HEK293 (cell line): ENCODE measurements at regions not wholly inside any gene's neighbourhood (a gene's known extent, or its start where the extent isn't known, plus 50 kb on each side); places are given as distances from the start of the nearest gene placed in this dataset.

Experiments
- CTCF ChIA-PET: fragments of 350-600 bp; formaldehyde crosslinking; extraction: SDS; loops from one replicate; lab custom pipeline; 2021; ENCODE audit warnings: antibody characterized with exemption; lab: Yijun Ruan, JAX
- POLR2A ChIA-PET: fragments of 300-600 bp; formaldehyde crosslinking; extraction: SDS; loops from one replicate; lab custom pipeline; 2020; ENCODE audit warnings: antibody characterized with exemption, inconsistent platforms; lab: Yijun Ruan, JAX
- H3K27ac ChIP-seq: fragments of 200-500 bp; sonication (Bioruptor generic); 2 replicates; pipeline ENCODE4 v1.5.1; 2014; ENCODE audit warnings: low read depth, low read length, control low read depth, inconsistent platforms; ENCODE audit errors: extremely low read depth
- H3K36me3 ChIP-seq, 2 experiments: fragments of 200-500 bp in 1 of 2; sonication (Bioruptor generic) in 1 of 2; 1 replicate in 1 of 2; 2 replicates in 1 of 2; pipeline ENCODE4 v1.5.1; 2014 to 2017; ENCODE audit warnings: inconsistent platforms in 2 of 2, low read length in 2 of 2; ENCODE audit not compliant: control insufficient read depth in 2 of 2, insufficient read depth in 1 of 2
- H3K4me1 ChIP-seq: fragments of 200-500 bp; sonication (Bioruptor generic); 2 replicates; pipeline ENCODE4 v1.5.1; 2014; ENCODE audit warnings: mild to moderate bottlenecking, low read length, inconsistent platforms; ENCODE audit not compliant: control insufficient read depth, insufficient read depth
- H3K4me3 ChIP-seq: 2 replicates; pipeline ENCODE4 v1.5.1; 2011; ENCODE audit warnings: low read depth, mild to moderate bottlenecking, control low read depth, low read length, moderate library complexity
- H3K9me3 ChIP-seq: fragments of 200-500 bp; sonication (Bioruptor generic); 2 replicates; pipeline ENCODE4 v1.5.1; 2014; ENCODE audit warnings: low read depth, low read length, inconsistent platforms; ENCODE audit not compliant: control insufficient read depth, insufficient read depth
- BCL11A ChIP-seq: fragments of 450-650 bp; formaldehyde crosslinking; IDR thresholded peaks from 2 replicates; pipeline ENCODE4 v1.5.1; 2016; ENCODE audit warnings: low read depth, missing biosample characterization, missing genetic modification characterization
- BCL6B ChIP-seq: fragments of 450-650 bp; formaldehyde crosslinking; IDR thresholded peaks from 2 replicates; pipeline ENCODE4 v1.5.1; 2017; ENCODE audit warnings: missing biosample characterization, missing genetic modification characterization
- CTCF ChIP-seq: fragments of 450-650 bp; formaldehyde crosslinking; IDR thresholded peaks from 2 replicates; pipeline ENCODE4 v1.5.1; 2016; ENCODE audit warnings: missing biosample characterization, missing genetic modification characterization
- EGR2 ChIP-seq: fragments of 450-650 bp; formaldehyde crosslinking; IDR thresholded peaks from 2 replicates; pipeline ENCODE4 v1.5.1; 2016; ENCODE audit warnings: low read depth, missing biosample characterization, missing genetic modification characterization
- GLI4 ChIP-seq: fragments of 450-650 bp; formaldehyde crosslinking; IDR thresholded peaks from 2 replicates; pipeline ENCODE4 v1.5.1; 2016; ENCODE audit warnings: missing biosample characterization, missing genetic modification characterization
- HOXC10 ChIP-seq: sonication (generic); formaldehyde crosslinking; IDR thresholded peaks from 2 replicates; pipeline ENCODE4 v1.8.1; 2023; ENCODE audit warnings: mild to moderate bottlenecking, missing genetic modification reagents
- IKZF3 ChIP-seq: fragments of 450-650 bp; IDR thresholded peaks from 2 replicates; pipeline ENCODE4 v1.5.0; 2018; ENCODE audit warnings: missing biosample characterization, mild to moderate bottlenecking, missing genetic modification characterization, moderate library complexity
- RBAK ChIP-seq: fragments of 450-650 bp; formaldehyde crosslinking; IDR thresholded peaks from 2 replicates; pipeline ENCODE4 v1.5.1; 2016; ENCODE audit warnings: missing biosample characterization, missing genetic modification characterization
- SCRT1 ChIP-seq: fragments of 450-650 bp; formaldehyde crosslinking; IDR thresholded peaks from 2 replicates; pipeline ENCODE4 v1.5.1; 2016; ENCODE audit warnings: missing biosample characterization, missing genetic modification characterization, borderline replicate concordance
- ZBTB1 ChIP-seq: fragments of 450-650 bp; formaldehyde crosslinking; IDR thresholded peaks from 2 replicates; pipeline ENCODE4 v1.5.1; 2016; ENCODE audit warnings: missing biosample characterization, missing genetic modification characterization
- ZNF174 ChIP-seq: fragments of 450-650 bp; formaldehyde crosslinking; IDR thresholded peaks from 2 replicates; pipeline ENCODE4 v1.5.0; 2017; ENCODE audit warnings: missing biosample characterization, mild to moderate bottlenecking, missing genetic modification characterization
- ZNF341 ChIP-seq: fragments of 450-650 bp; formaldehyde crosslinking; IDR thresholded peaks from 2 replicates; pipeline ENCODE4; 2016; ENCODE audit warnings: low read depth, missing biosample characterization, missing genetic modification characterization
- ZNF48 ChIP-seq: fragments of 450-650 bp; formaldehyde crosslinking; IDR thresholded peaks from 2 replicates; pipeline ENCODE4 v1.5.1; 2016; ENCODE audit warnings: missing biosample characterization, missing genetic modification characterization
- ZNF514 ChIP-seq: fragments of 450-650 bp; formaldehyde crosslinking; IDR thresholded peaks from 2 replicates; pipeline ENCODE4 v1.5.1; 2016; ENCODE audit warnings: missing biosample characterization, missing genetic modification characterization
- ZNF600 ChIP-seq: fragments of 450-650 bp; formaldehyde crosslinking; IDR thresholded peaks from 2 replicates; pipeline ENCODE4 v1.5.1; 2016; ENCODE audit warnings: missing biosample characterization, missing genetic modification characterization
- ZNF747 ChIP-seq: fragments of 450-650 bp; formaldehyde crosslinking; IDR thresholded peaks from 2 replicates; pipeline ENCODE4 v1.5.1; 2016; ENCODE audit warnings: missing biosample characterization, missing genetic modification characterization
- ZNF837 ChIP-seq: fragments of 450-650 bp; formaldehyde crosslinking; IDR thresholded peaks from 2 replicates; pipeline ENCODE4 v1.5.1; 2016; ENCODE audit warnings: missing biosample characterization, missing genetic modification characterization
- ZSCAN16 ChIP-seq: fragments of 450-650 bp; formaldehyde crosslinking; IDR thresholded peaks from 2 replicates; pipeline ENCODE4 v1.5.1; 2016; ENCODE audit warnings: missing biosample characterization, missing genetic modification characterization
- TF ChIP-seq, protein P1 (sequence below): fragments of 450-650 bp; formaldehyde crosslinking; IDR thresholded peaks from 2 replicates; pipeline ENCODE4 v1.5.1; 2016; ENCODE audit warnings: missing biosample characterization, missing genetic modification characterization
- TF ChIP-seq, protein P2 (sequence below): fragments of 450-650 bp; formaldehyde crosslinking; IDR thresholded peaks from 2 replicates; pipeline ENCODE4 v1.5.1; 2017; ENCODE audit warnings: missing biosample characterization, missing genetic modification characterization
- TF ChIP-seq, protein P3 (sequence below): fragments of 450-650 bp; formaldehyde crosslinking; IDR thresholded peaks from 2 replicates; pipeline ENCODE4 v1.5.0; 2017; ENCODE audit warnings: missing biosample characterization, missing genetic modification characterization, borderline replicate concordance
- TF ChIP-seq, protein P4 (sequence below): fragments of 450-650 bp; formaldehyde crosslinking; IDR thresholded peaks from 2 replicates; pipeline ENCODE4 v1.5.1; 2017; ENCODE audit warnings: missing biosample characterization, mild to moderate bottlenecking, missing genetic modification characterization, moderate library complexity

DNA sequence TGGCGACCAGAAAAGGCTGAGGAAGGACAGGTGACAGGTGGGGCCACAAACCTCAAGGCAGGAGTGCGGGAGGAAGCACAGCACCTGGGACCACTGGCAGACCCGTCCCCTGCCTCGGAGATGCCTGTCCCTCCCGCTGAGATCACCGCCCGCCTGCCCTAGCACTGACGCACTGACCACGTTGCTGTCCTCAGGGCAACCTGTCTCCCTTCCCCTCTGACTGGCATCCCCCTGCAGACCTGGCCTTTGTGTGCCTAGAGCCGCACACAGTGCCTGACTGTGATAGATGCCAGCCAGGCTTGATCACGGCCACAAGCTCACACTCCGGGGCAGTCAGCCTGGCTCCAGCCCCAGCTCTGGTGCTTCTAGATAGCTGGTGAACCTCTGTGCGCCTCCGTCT is 58.4 kb upstream of the EN2 start:
- ChIA-PET CTCF (interaction anchor here (0.8 to 1.4 kb wide), 4 partner anchors 14 to 134 kb away, joined by 3 to 4 read pairs (median 3); no protein-coding TSS in a partner anchor), POLR2A (no interaction called here)

DNA sequence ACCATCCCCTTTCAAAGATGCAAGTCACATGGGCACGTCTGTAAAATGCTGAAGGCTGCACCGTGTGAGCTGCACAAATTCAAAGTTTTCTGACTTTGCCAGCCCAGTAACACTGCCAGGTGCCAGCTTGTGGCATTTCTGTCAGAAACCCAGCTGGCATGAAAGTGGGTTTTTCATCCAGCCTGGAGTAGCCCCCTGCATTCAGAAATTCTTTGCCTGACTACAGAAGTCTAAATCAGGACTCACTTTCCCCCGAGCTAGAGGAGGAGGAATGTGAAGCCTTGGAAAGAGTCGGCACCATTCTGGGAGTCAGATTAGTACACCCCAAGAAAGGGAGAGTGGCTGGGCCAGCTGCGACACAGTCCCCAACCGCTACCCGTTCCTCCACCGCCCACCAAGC is 56.7 kb upstream of the EN2 start:
- Histone ChIP-seq H3K4me3 (no peak overlapping the region), H3K4me1 (no peaks in the 10 kb centered on the region), H3K9me3 (no peaks in the 10 kb centered on the region), H3K36me3 (no peaks in the 10 kb centered on the region), H3K27ac (no peak overlapping the region)
- ChIA-PET CTCF (interaction anchor here (0.9 to 1.3 kb wide), 3 partner anchors 12 to 56 kb away, joined by 3 to 5 read pairs (median 3); no protein-coding TSS in a partner anchor), POLR2A (no interaction called here)
- TF ChIP-seq ZNF174 (tag by site-specific recombination) = no peak
- TF ChIP-seq ZNF747 (tag by site-specific recombination) = no peak
- no peak for TF ChIP-seq ZSCAN16 (tag by site-specific recombination)
- TF ChIP-seq, protein P1, sequence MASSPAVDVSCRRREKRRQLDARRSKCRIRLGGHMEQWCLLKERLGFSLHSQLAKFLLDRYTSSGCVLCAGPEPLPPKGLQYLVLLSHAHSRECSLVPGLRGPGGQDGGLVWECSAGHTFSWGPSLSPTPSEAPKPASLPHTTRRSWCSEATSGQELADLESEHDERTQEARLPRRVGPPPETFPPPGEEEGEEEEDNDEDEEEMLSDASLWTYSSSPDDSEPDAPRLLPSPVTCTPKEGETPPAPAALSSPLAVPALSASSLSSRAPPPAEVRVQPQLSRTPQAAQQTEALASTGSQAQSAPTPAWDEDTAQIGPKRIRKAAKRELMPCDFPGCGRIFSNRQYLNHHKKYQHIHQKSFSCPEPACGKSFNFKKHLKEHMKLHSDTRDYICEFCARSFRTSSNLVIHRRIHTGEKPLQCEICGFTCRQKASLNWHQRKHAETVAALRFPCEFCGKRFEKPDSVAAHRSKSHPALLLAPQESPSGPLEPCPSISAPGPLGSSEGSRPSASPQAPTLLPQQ (tag by site-specific recombination) = no peak
- no peak for TF ChIP-seq HOXC10 (CRISPR knock-in tag)
- no peak for TF ChIP-seq SCRT1 (tag by site-specific recombination)
- TF ChIP-seq, protein P2, sequence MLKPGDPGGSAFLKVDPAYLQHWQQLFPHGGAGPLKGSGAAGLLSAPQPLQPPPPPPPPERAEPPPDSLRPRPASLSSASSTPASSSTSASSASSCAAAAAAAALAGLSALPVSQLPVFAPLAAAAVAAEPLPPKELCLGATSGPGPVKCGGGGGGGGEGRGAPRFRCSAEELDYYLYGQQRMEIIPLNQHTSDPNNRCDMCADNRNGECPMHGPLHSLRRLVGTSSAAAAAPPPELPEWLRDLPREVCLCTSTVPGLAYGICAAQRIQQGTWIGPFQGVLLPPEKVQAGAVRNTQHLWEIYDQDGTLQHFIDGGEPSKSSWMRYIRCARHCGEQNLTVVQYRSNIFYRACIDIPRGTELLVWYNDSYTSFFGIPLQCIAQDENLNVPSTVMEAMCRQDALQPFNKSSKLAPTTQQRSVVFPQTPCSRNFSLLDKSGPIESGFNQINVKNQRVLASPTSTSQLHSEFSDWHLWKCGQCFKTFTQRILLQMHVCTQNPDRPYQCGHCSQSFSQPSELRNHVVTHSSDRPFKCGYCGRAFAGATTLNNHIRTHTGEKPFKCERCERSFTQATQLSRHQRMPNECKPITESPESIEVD (tag by site-specific recombination) = no peak
- TF ChIP-seq ZNF48 (tag by site-specific recombination) = no peak

More for the DNA sequence above, 58.4 kb upstream of the EN2 start:
- TF ChIP-seq IKZF3 (no peak), ZNF341 (no peak), GLI4 (no peak), ZBTB1 (tag by site-specific recombination) (no peak), ZNF837 (tag by site-specific recombination) (no peak), BCL6B (tag by site-specific recombination) (no peak), ZNF514 (no peak), ZNF600 (tag by site-specific recombination) (no peak), CTCF (no peak), ZNF174 (tag by site-specific recombination) (no peak), EGR2 (no peak), RBAK (tag by site-specific recombination) (no peak), BCL11A (no peak)
- TF ChIP-seq, protein P3, sequence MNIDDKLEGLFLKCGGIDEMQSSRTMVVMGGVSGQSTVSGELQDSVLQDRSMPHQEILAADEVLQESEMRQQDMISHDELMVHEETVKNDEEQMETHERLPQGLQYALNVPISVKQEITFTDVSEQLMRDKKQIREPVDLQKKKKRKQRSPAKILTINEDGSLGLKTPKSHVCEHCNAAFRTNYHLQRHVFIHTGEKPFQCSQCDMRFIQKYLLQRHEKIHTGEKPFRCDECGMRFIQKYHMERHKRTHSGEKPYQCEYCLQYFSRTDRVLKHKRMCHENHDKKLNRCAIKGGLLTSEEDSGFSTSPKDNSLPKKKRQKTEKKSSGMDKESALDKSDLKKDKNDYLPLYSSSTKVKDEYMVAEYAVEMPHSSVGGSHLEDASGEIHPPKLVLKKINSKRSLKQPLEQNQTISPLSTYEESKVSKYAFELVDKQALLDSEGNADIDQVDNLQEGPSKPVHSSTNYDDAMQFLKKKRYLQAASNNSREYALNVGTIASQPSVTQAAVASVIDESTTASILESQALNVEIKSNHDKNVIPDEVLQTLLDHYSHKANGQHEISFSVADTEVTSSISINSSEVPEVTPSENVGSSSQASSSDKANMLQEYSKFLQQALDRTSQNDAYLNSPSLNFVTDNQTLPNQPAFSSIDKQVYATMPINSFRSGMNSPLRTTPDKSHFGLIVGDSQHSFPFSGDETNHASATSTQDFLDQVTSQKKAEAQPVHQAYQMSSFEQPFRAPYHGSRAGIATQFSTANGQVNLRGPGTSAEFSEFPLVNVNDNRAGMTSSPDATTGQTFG (tag by site-specific recombination) = no peak
- TF ChIP-seq, protein P4, sequence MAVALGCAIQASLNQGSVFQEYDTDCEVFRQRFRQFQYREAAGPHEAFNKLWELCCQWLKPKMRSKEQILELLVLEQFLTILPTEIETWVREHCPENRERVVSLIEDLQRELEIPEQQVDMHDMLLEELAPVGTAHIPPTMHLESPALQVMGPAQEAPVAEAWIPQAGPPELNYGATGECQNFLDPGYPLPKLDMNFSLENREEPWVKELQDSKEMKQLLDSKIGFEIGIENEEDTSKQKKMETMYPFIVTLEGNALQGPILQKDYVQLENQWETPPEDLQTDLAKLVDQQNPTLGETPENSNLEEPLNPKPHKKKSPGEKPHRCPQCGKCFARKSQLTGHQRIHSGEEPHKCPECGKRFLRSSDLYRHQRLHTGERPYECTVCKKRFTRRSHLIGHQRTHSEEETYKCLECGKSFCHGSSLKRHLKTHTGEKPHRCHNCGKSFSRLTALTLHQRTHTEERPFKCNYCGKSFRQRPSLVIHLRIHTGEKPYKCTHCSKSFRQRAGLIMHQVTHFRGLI (tag by site-specific recombination) = no peak
- no peak overlapping the region for H3K4me3 ChIP-seq
- H3K9me3 ChIP-seq = no peaks in the 10 kb centered on the region
- no peak overlapping the region for H3K27ac ChIP-seq
- no peaks in the 10 kb centered on the region for H3K36me3 ChIP-seq
- H3K4me1 ChIP-seq = no peaks in the 10 kb centered on the region
